ENCODE measurements at regions not wholly inside any gene's neighbourhood (a gene's known extent, or its start where the extent isn't known, plus 50 kb on each side); places are given as distances from the start of the nearest gene placed in this dataset.

GRCh38 chr6:160810238-160810637 is 108.2 kb downstream of the PLG start (continued):
- peak; percentile 74; the same call in 1 of the 2 replicates for TF ChIP-seq FOXA1 (IDR thresholded peaks at IDR 0.05)
- 0 out of 2 replicates have a peak, but pooled peaks have one; percentile 11 for TF ChIP-seq FOXA1 (CRISPR knock-in tag; IDR thresholded peaks at IDR 0.05)
- TF ChIP-seq HHEX (CRISPR knock-in tag; IDR thresholded peaks at IDR 0.05): peak; percentile 68; the same call in 1 of the 2 replicates
- no peak for TF ChIP-seq ZNF652 (CRISPR knock-in tag; IDR thresholded peaks at IDR 0.05; ENCODE audit: borderline replicate concordance, low read depth)
- peak; percentile 69; the same call in 1 of the 2 replicates for TF ChIP-seq CEBPB (IDR thresholded peaks at IDR 0.05; ENCODE audit: borderline replicate concordance, low read depth, low read length)
- TF ChIP-seq NFIC (IDR thresholded peaks at IDR 0.05; ENCODE audit: low read length): peak; percentile 40; the same call in 1 of the 2 replicates
- TF ChIP-seq, protein P1, sequence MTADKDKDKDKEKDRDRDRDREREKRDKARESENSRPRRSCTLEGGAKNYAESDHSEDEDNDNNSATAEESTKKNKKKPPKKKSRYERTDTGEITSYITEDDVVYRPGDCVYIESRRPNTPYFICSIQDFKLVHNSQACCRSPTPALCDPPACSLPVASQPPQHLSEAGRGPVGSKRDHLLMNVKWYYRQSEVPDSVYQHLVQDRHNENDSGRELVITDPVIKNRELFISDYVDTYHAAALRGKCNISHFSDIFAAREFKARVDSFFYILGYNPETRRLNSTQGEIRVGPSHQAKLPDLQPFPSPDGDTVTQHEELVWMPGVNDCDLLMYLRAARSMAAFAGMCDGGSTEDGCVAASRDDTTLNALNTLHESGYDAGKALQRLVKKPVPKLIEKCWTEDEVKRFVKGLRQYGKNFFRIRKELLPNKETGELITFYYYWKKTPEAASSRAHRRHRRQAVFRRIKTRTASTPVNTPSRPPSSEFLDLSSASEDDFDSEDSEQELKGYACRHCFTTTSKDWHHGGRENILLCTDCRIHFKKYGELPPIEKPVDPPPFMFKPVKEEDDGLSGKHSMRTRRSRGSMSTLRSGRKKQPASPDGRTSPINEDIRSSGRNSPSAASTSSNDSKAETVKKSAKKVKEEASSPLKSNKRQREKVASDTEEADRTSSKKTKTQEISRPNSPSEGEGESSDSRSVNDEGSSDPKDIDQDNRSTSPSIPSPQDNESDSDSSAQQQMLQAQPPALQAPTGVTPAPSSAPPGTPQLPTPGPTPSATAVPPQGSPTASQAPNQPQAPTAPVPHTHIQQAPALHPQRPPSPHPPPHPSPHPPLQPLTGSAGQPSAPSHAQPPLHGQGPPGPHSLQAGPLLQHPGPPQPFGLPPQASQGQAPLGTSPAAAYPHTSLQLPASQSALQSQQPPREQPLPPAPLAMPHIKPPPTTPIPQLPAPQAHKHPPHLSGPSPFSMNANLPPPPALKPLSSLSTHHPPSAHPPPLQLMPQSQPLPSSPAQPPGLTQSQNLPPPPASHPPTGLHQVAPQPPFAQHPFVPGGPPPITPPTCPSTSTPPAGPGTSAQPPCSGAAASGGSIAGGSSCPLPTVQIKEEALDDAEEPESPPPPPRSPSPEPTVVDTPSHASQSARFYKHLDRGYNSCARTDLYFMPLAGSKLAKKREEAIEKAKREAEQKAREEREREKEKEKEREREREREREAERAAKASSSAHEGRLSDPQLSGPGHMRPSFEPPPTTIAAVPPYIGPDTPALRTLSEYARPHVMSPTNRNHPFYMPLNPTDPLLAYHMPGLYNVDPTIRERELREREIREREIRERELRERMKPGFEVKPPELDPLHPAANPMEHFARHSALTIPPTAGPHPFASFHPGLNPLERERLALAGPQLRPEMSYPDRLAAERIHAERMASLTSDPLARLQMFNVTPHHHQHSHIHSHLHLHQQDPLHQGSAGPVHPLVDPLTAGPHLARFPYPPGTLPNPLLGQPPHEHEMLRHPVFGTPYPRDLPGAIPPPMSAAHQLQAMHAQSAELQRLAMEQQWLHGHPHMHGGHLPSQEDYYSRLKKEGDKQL (CRISPR knock-in tag; IDR thresholded peaks at IDR 0.05; ENCODE audit: low read depth): 0 out of 2 replicates have a peak, but pooled peaks have one; percentile 19
- TF ChIP-seq, protein P2, sequence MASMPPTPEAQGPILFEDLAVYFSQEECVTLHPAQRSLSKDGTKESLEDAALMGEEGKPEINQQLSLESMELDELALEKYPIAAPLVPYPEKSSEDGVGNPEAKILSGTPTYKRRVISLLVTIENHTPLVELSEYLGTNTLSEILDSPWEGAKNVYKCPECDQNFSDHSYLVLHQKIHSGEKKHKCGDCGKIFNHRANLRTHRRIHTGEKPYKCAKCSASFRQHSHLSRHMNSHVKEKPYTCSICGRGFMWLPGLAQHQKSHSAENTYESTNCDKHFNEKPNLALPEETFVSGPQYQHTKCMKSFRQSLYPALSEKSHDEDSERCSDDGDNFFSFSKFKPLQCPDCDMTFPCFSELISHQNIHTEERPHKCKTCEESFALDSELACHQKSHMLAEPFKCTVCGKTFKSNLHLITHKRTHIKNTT (CRISPR knock-in tag; IDR thresholded peaks at IDR 0.05): no peak

All from HepG2 (cell line).